ENCODE measurements at regions not wholly inside any gene's neighbourhood (a gene's known extent, or its start where the extent isn't known, plus 50 kb on each side); places are given as distances from the start of the nearest gene placed in this dataset.

- DNase-seq: no peak
Observed at GRCh38 chr9:118532592-118532991, 828.4 kb downstream of the TLR4 start.

GRCh38 chr9:118533101-118533500 is 828.9 kb downstream of the TLR4 start:
- DNase-seq: no peak

- DNase-seq: no peak
Observed at GRCh38 chr9:118533850-118534249, 829.6 kb downstream of the TLR4 start.

GRCh38 chr9:118536153-118536552 is 832.0 kb downstream of the TLR4 start:
- DNase-seq: no peak

- DNase-seq: no peak
Observed at GRCh38 chr9:118538959-118539358, 830.3 kb downstream of the BRINP1 start.

GRCh38 chr9:118553465-118553864 is 815.8 kb downstream of the BRINP1 start:
- DNase-seq: no peak

GRCh38 chr9:118554987-118555386 is 814.2 kb downstream of the BRINP1 start:
- DNase-seq: no peak

- DNase-seq: no peak
Observed at GRCh38 chr9:118558026-118558425, 811.2 kb downstream of the BRINP1 start.

- DNase-seq: no peak
Observed at GRCh38 chr9:118558891-118559290, 810.3 kb downstream of the BRINP1 start.

- no peak for DNase-seq
Observed at GRCh38 chr9:118561051-118561450, 808.2 kb downstream of the BRINP1 start.

- DNase-seq: no peak
Observed at GRCh38 chr9:118563677-118564076, 805.6 kb downstream of the BRINP1 start.

- no peak for DNase-seq
Observed at GRCh38 chr9:118567861-118568260, 801.4 kb downstream of the BRINP1 start.

- DNase-seq: no peak
Observed at GRCh38 chr9:118568704-118569103, 800.5 kb downstream of the BRINP1 start.

GRCh38 chr9:118569148-118569547 is 800.1 kb downstream of the BRINP1 start:
- no peak for DNase-seq

GRCh38 chr9:118570066-118570465 is 799.2 kb downstream of the BRINP1 start:
- no peak for DNase-seq

- DNase-seq: no peak
Observed at GRCh38 chr9:118575341-118576070, 793.7 kb downstream of the BRINP1 start.

GRCh38 chr9:118577121-118577520 is 792.1 kb downstream of the BRINP1 start:
- DNase-seq: no peak

- no peak for DNase-seq
Observed at GRCh38 chr9:118578467-118578866, 790.8 kb downstream of the BRINP1 start.

GRCh38 chr9:118583414-118583813 is 785.8 kb downstream of the BRINP1 start:
- no peak for DNase-seq

- no peak for DNase-seq
Observed at GRCh38 chr9:118586978-118587377, 782.3 kb downstream of the BRINP1 start.

- no peak for DNase-seq
Observed at GRCh38 chr9:118594428-118594827, 774.8 kb downstream of the BRINP1 start.

- no peak for DNase-seq
Observed at GRCh38 chr9:118595719-118596305, 773.4 kb downstream of the BRINP1 start.

- no peak for DNase-seq
Observed at GRCh38 chr9:118596374-118597015, 772.7 kb downstream of the BRINP1 start.

- DNase-seq: no peak
Observed at GRCh38 chr9:118606668-118607067, 762.6 kb downstream of the BRINP1 start.
